Keratinocyte (primary cell): ENCODE measurements at regions not wholly inside any gene's neighbourhood (a gene's known extent, or its start where the extent isn't known, plus 50 kb on each side); places are given as distances from the start of the nearest gene placed in this dataset.

Experiments used
- DNase-seq: peaks from one replicate; pipeline ENCODE4 v3.0.0-alpha.2; 2011; ENCODE audit warnings: low read depth, missing footprints, low spot score
- FAIRE-seq: peaks from 2 replicates; lab custom pipeline; 2011; peaks lifted over from hg19 to GRCh38; lab: Jason Lieb, UNC
- H2AFZ ChIP-seq: 2 replicates; pipeline ENCODE4 v1.6.0; 2012; ENCODE audit warnings: low read length, control low read depth, inconsistent platforms; ENCODE audit not compliant: control insufficient read depth
- H3K27ac ChIP-seq: 2 replicates; pipeline ENCODE4 v1.5.1; 2011; ENCODE audit warnings: low read length; ENCODE audit not compliant: control insufficient read depth, insufficient read depth
- H3K27me3 ChIP-seq: 3 replicates; pipeline ENCODE4 v1.6.0; 2011; ENCODE audit warnings: low read length; ENCODE audit not compliant: control insufficient read depth, insufficient read depth; ENCODE audit errors: extremely low read depth
- H3K36me3 ChIP-seq, 2 experiments: 2 replicates in 1 of 2; 3 replicates in 1 of 2; pipeline ENCODE4 v1.5.1; 2011; ENCODE audit warnings: low read length in 2 of 2, mild to moderate bottlenecking in 1 of 2; ENCODE audit not compliant: control insufficient read depth in 2 of 2, insufficient read depth in 2 of 2; ENCODE audit errors: extremely low read depth in 1 of 2
- H3K4me1 ChIP-seq: 3 replicates; pipeline ENCODE4 v1.5.1; 2011; ENCODE audit warnings: low read length; ENCODE audit not compliant: control insufficient read depth, insufficient read depth; ENCODE audit errors: extremely low read depth
- H3K4me2 ChIP-seq: 3 replicates; pipeline ENCODE4 v1.6.0; 2011; ENCODE audit warnings: low read depth, low read length; ENCODE audit not compliant: control insufficient read depth, insufficient read depth; ENCODE audit errors: extremely low read depth
- H3K4me3 ChIP-seq, 3 experiments: fragments of 200-600 bp in 1 of 3; sonication (generic) in 1 of 3; 2 replicates in 2 of 3; 3 replicates in 1 of 3; pipeline ENCODE4 v1.5.1; 2011 to 2016; ENCODE audit warnings: low read length in 3 of 3, mild to moderate bottlenecking in 3 of 3, control low read depth in 2 of 3, inconsistent platforms in 1 of 3, low read depth in 1 of 3, mixed read lengths in 1 of 3, mixed run types in 1 of 3, moderate library complexity in 1 of 3; ENCODE audit not compliant: control insufficient read depth in 2 of 3, insufficient read depth in 2 of 3; ENCODE audit errors: extremely low read depth in 1 of 3
- H3K79me2 ChIP-seq: 2 replicates; pipeline ENCODE4 v1.6.0; 2012; ENCODE audit warnings: low read length; ENCODE audit not compliant: control insufficient read depth, insufficient read depth
- H3K9ac ChIP-seq: 3 replicates; pipeline ENCODE4 v1.6.0; 2011; ENCODE audit warnings: low read length; ENCODE audit not compliant: control insufficient read depth, insufficient read depth; ENCODE audit errors: extremely low read depth
- H3K9me1 ChIP-seq: 3 replicates; pipeline ENCODE4 v1.6.0; 2011; ENCODE audit warnings: low read length; ENCODE audit not compliant: control insufficient read depth, insufficient read depth; ENCODE audit errors: extremely low read depth
- H3K9me3 ChIP-seq: 2 replicates; pipeline ENCODE4 v1.5.1; 2012; ENCODE audit warnings: low read depth, low read length; ENCODE audit not compliant: control insufficient read depth
- H4K20me1 ChIP-seq: 3 replicates; pipeline ENCODE4 v1.6.0; 2011; ENCODE audit warnings: low read length; ENCODE audit not compliant: control insufficient read depth, insufficient read depth; ENCODE audit errors: extremely low read depth
- EZH2 ChIP-seq: IDR thresholded peaks from one replicate; pipeline ENCODE4 v1.6.1; 2012; ENCODE audit warnings: inconsistent platforms, mild to moderate bottlenecking, low read length, moderate library complexity
- dilution Hi-C: fragments of 300-500 bp; cut with MboI; formaldehyde crosslinking; loops from one replicate; pipeline ENCODE4 v1.7.0; 2020; ENCODE audit warnings: low sequenced_read_pairs; ENCODE audit not compliant: extremely low pct_ligation_motif_present
- TF ChIP-seq, protein P1 (sequence below), 3 experiments: IDR thresholded peaks in 1 of 3; conservative IDR thresholded peaks in 1 of 3; optimal IDR thresholded peaks in 1 of 3; 2 replicates in 2 of 3; 3 replicates in 1 of 3; pipeline versions ENCODE3 to v1.5.1; 2011; ENCODE audit warnings: low read length in 3 of 3, mild to moderate bottlenecking in 3 of 3, moderate library complexity in 2 of 3, control low read depth in 1 of 3, inconsistent platforms in 1 of 3; ENCODE audit not compliant: insufficient read depth in 2 of 3; ENCODE audit errors: extremely low read depth in 1 of 3

- Histone ChIP-seq H3K27me3 (peaks cover 14% of the 10 kb centered on the region), H4K20me1 (no peaks in the 10 kb centered on the region), H3K79me2 (no peaks in the 10 kb centered on the region), H3K4me2 (no peak overlapping the region), H2AFZ (no peak overlapping the region), H3K9me3 (no peaks in the 10 kb centered on the region), H3K9me1 (no peaks in the 10 kb centered on the region), H3K27ac (no peak overlapping the region), H3K9ac (no peak overlapping the region), H3K4me1 (peaks cover 3% of the 10 kb centered on the region), H3K36me3 (no peaks in the 10 kb centered on the region), H3K4me3 (no peak overlapping the region)
- TF ChIP-seq, protein P1, sequence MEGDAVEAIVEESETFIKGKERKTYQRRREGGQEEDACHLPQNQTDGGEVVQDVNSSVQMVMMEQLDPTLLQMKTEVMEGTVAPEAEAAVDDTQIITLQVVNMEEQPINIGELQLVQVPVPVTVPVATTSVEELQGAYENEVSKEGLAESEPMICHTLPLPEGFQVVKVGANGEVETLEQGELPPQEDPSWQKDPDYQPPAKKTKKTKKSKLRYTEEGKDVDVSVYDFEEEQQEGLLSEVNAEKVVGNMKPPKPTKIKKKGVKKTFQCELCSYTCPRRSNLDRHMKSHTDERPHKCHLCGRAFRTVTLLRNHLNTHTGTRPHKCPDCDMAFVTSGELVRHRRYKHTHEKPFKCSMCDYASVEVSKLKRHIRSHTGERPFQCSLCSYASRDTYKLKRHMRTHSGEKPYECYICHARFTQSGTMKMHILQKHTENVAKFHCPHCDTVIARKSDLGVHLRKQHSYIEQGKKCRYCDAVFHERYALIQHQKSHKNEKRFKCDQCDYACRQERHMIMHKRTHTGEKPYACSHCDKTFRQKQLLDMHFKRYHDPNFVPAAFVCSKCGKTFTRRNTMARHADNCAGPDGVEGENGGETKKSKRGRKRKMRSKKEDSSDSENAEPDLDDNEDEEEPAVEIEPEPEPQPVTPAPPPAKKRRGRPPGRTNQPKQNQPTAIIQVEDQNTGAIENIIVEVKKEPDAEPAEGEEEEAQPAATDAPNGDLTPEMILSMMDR (optimal IDR thresholded peaks at IDR 0.05 in 1 of 3, IDR thresholded peaks at IDR 0.05 in 1 of 3, conservative IDR thresholded peaks at IDR 0.05 in 1 of 3; ENCODE audit: extremely low read depth in 1 of 3, insufficient read depth in 2 of 3, low read length in 3 of 3), result no peak
- TF ChIP-seq EZH2, result no peak
- DNase-seq, result no peak
- FAIRE-seq, result no peak
- dilution Hi-C loops, result no loop called here
Measured at GRCh38 chr4:15340902-15341732, 86.7 kb upstream of the C1QTNF7 start.

GRCh38 chr4:15341733-15342300, 86.0 kb upstream of the C1QTNF7 start:
- H4K20me1 ChIP-seq, result no peaks in the 10 kb centered on the region
- no peaks in the 10 kb centered on the region for H3K4me1 ChIP-seq
- H3K4me3 ChIP-seq, result no peak overlapping the region
- no peak for TF ChIP-seq EZH2
- TF ChIP-seq, protein P1 (optimal IDR thresholded peaks at IDR 0.05 in 1 of 3, IDR thresholded peaks at IDR 0.05 in 1 of 3, conservative IDR thresholded peaks at IDR 0.05 in 1 of 3; ENCODE audit: extremely low read depth in 1 of 3, insufficient read depth in 2 of 3, low read length in 3 of 3), result no peak
- no peak overlapping the region for H3K27ac ChIP-seq
- H3K36me3 ChIP-seq, result no peaks in the 10 kb centered on the region
- no peak for FAIRE-seq
- no peak for DNase-seq
- peaks cover 14% of the 10 kb centered on the region for H3K27me3 ChIP-seq
- H3K4me2 ChIP-seq, result no peak overlapping the region
- no peaks in the 10 kb centered on the region for H3K9me1 ChIP-seq
- H2AFZ ChIP-seq, result no peak overlapping the region
- no peaks in the 10 kb centered on the region for H3K79me2 ChIP-seq
- H3K9ac ChIP-seq, result no peak overlapping the region
- H3K9me3 ChIP-seq, result no peaks in the 10 kb centered on the region
- dilution Hi-C loops, result no loop called here
